GM19463 (cell line): ENCODE measurements at regions not wholly inside any gene's neighbourhood (a gene's known extent, or its start where the extent isn't known, plus 50 kb on each side); places are given as distances from the start of the nearest gene placed in this dataset.

ENCODE experiments used
- ATAC-seq: cut with Tn5 transposase; IDR thresholded peaks from one replicate; pipeline ENCODE4 v1.9.1; 2021; ENCODE audit warnings: mild to moderate bottlenecking, moderate library complexity; ENCODE audit not compliant: unreplicated experiment

GRCh38 chr2:65662654-65663432, 230.4 kb upstream of the SPRED2 start:
- no peak for ATAC-seq

GRCh38 chr2:65661980-65662653, 229.7 kb upstream of the SPRED2 start:
- ATAC-seq, result no peak

GRCh38 chr2:65660340-65660739, 227.9 kb upstream of the SPRED2 start:
- ATAC-seq, result no peak

- ATAC-seq, result no peak
Measured at GRCh38 chr2:65658881-65659280, 226.5 kb upstream of the SPRED2 start.

GRCh38 chr2:65658266-65658665, 225.9 kb upstream of the SPRED2 start:
- ATAC-seq, result no peak

GRCh38 chr2:65656160-65656718, 223.8 kb upstream of the SPRED2 start:
- ATAC-seq, result no peak

GRCh38 chr2:65655000-65655399, 222.6 kb upstream of the SPRED2 start:
- ATAC-seq, result no peak

- no peak for ATAC-seq
Measured at GRCh38 chr2:65654496-65654895, 222.1 kb upstream of the SPRED2 start.

- ATAC-seq, result no peak
Measured at GRCh38 chr2:65652066-65652465, 219.7 kb upstream of the SPRED2 start.

GRCh38 chr2:65649811-65650589, 217.6 kb upstream of the SPRED2 start:
- no peak for ATAC-seq

- no peak for ATAC-seq
Measured at GRCh38 chr2:65647249-65647842, 214.9 kb upstream of the SPRED2 start.

- no peak for ATAC-seq
Measured at GRCh38 chr2:65640793-65641103, 208.3 kb upstream of the SPRED2 start.

- ATAC-seq, result no peak
Measured at GRCh38 chr2:65639156-65639864, 206.9 kb upstream of the SPRED2 start.

- ATAC-seq, result no peak
Measured at GRCh38 chr2:65638443-65638842, 206.0 kb upstream of the SPRED2 start.

- ATAC-seq, result no peak
Measured at GRCh38 chr2:65636813-65637483, 204.5 kb upstream of the SPRED2 start.

GRCh38 chr2:65636024-65636423, 203.6 kb upstream of the SPRED2 start:
- ATAC-seq, result no peak

- no peak for ATAC-seq
Measured at GRCh38 chr2:65634304-65634703, 201.9 kb upstream of the SPRED2 start.

GRCh38 chr2:65630643-65631042, 198.2 kb upstream of the SPRED2 start:
- ATAC-seq, result no peak

GRCh38 chr2:65628156-65628555, 195.8 kb upstream of the SPRED2 start:
- ATAC-seq, result no peak

GRCh38 chr2:65626831-65627230, 194.4 kb upstream of the SPRED2 start:
- no peak for ATAC-seq
